HL-60 (cell line): ENCODE measurements at regions not wholly inside any gene's neighbourhood (a gene's known extent, or its start where the extent isn't known, plus 50 kb on each side); places are given as distances from the start of the nearest gene placed in this dataset.

Experiments used
- DNase-seq, 2 experiments: peaks; one replicate each; pipeline ENCODE4 v3.0.0-alpha.2; 2010 to 2020; ENCODE audit warnings: low read depth in 1 of 2, low spot score in 1 of 2
- H3K27ac ChIP-seq: fragments of 250-450 bp; sonication (Bioruptor Pico); replicated peaks from 2 replicates; pipeline ENCODE4 v1.5.1; 2020; ENCODE audit warnings: mild to moderate bottlenecking, moderate library complexity
- H3K27me3 ChIP-seq: fragments of 250-450 bp; sonication (Bioruptor Pico); 2 replicates; pipeline ENCODE4 v1.5.1; 2021; ENCODE audit warnings: mild to moderate bottlenecking, moderate library complexity; ENCODE audit not compliant: insufficient read depth, poor library complexity, severe bottlenecking
- H3K4me3 ChIP-seq: replicated peaks from 2 replicates; pipeline ENCODE4 v1.5.1; 2011; ENCODE audit warnings: mild to moderate bottlenecking, control low read depth, low read length; ENCODE audit not compliant: insufficient read depth
- CTCF ChIP-seq: IDR thresholded peaks from one replicate; pipeline ENCODE4 v1.5.1; 2011; ENCODE audit warnings: low read length, control low read depth, inconsistent platforms; ENCODE audit not compliant: insufficient read depth
- GABPA ChIP-seq: IDR thresholded peaks from 2 replicates; pipeline ENCODE4 v1.6.1; 2012; ENCODE audit warnings: low read depth
- POLR2AphosphoS5 ChIP-seq: IDR thresholded peaks from 2 replicates; pipeline ENCODE4 v1.6.1; 2012; ENCODE audit warnings: low read depth
- SPI1 ChIP-seq: IDR thresholded peaks from 2 replicates; pipeline ENCODE4 v1.6.1; 2012; ENCODE audit warnings: low read depth, mild to moderate bottlenecking, borderline replicate concordance
- TF ChIP-seq, protein P1 (sequence below): IDR thresholded peaks from 2 replicates; pipeline ENCODE4 v1.6.1; 2012; ENCODE audit warnings: low read depth; ENCODE audit not compliant: insufficient replicate concordance

DNA sequence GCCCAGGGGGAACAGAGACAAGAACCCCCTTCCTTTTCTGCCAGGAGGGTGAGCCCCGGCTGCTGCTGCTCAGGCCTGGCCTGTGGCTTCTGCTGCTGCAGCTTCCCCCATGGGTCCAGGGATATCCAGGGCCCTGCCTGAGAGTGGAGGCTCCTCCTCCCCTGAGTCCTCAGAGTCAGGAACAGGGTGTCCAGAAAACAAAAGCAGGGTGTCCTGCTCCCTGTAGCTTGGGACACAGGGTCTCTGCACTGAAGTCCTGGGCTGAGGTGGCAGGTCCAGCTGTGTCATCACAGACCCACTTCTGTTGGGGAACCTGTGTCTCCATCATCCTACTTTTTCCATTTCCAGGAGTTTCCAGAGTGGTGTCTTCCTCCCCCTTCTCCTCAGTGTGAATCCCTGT is 76.1 kb downstream of the ZNF280B start:
- Histone ChIP-seq H3K27me3 (peaks cover 12% of the 10 kb centered on the region), H3K27ac (no peak overlapping the region), H3K4me3 (no peak overlapping the region)
- no peak for DNase-seq
- TF ChIP-seq, protein P1, sequence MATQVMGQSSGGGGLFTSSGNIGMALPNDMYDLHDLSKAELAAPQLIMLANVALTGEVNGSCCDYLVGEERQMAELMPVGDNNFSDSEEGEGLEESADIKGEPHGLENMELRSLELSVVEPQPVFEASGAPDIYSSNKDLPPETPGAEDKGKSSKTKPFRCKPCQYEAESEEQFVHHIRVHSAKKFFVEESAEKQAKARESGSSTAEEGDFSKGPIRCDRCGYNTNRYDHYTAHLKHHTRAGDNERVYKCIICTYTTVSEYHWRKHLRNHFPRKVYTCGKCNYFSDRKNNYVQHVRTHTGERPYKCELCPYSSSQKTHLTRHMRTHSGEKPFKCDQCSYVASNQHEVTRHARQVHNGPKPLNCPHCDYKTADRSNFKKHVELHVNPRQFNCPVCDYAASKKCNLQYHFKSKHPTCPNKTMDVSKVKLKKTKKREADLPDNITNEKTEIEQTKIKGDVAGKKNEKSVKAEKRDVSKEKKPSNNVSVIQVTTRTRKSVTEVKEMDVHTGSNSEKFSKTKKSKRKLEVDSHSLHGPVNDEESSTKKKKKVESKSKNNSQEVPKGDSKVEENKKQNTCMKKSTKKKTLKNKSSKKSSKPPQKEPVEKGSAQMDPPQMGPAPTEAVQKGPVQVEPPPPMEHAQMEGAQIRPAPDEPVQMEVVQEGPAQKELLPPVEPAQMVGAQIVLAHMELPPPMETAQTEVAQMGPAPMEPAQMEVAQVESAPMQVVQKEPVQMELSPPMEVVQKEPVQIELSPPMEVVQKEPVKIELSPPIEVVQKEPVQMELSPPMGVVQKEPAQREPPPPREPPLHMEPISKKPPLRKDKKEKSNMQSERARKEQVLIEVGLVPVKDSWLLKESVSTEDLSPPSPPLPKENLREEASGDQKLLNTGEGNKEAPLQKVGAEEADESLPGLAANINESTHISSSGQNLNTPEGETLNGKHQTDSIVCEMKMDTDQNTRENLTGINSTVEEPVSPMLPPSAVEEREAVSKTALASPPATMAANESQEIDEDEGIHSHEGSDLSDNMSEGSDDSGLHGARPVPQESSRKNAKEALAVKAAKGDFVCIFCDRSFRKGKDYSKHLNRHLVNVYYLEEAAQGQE: no peak
- TF ChIP-seq CTCF (no peak), GABPA (no peak), SPI1 (no peak), POLR2AphosphoS5 (no peak)

DNA sequence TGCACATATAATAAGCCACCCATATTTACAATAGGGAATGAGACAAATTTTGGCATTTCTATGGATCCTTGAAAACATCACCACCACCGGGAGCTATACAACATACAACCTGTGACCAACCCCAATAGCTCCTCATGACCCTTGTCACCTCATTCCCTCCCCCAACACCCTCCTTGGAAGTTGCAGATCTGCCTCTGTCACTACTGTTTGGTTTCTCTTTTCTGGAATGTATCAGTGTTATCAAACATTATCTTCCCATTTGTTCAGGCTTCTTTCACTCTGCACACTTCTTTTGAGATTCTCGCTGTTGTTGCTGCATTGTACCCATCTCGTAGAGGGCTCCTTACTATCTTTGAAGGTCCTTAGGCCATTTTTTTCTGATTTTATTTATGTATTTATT is 75.6 kb downstream of the ZNF280B start:
- no peak overlapping the region for H3K4me3 ChIP-seq
- H3K27ac ChIP-seq: no peak overlapping the region
- peaks cover 12% of the 10 kb centered on the region for H3K27me3 ChIP-seq
- no peak for TF ChIP-seq SPI1
- TF ChIP-seq POLR2AphosphoS5: no peak
- no peak for TF ChIP-seq CTCF
- no peak for TF ChIP-seq GABPA
- TF ChIP-seq, protein P1: no peak
- DNase-seq: no peak

GRCh38 chr22:22433770-22434169 is 74.8 kb downstream of the ZNF280B start:
- peaks cover 12% of the 10 kb centered on the region for H3K27me3 ChIP-seq
- H3K4me3 ChIP-seq: no peak overlapping the region
- TF ChIP-seq SPI1 (no peak), POLR2AphosphoS5 (no peak), CTCF (no peak), GABPA (no peak)
- TF ChIP-seq, protein P1: no peak
- no peak overlapping the region for H3K27ac ChIP-seq
- DNase-seq: no peak
